ENCODE measurements at regions not wholly inside any gene's neighbourhood (a gene's known extent, or its start where the extent isn't known, plus 50 kb on each side); places are given as distances from the start of the nearest gene placed in this dataset.
"Not testable (repeated sequence)": the region's sequence is repeated elsewhere in the genome, so short reads cannot be mapped to it uniquely, and the experiment has no call there.

- ChIA-PET POLR2A (no interaction called here), CTCF (no interaction called here)
- peaks cover 0 to 9% (median 0%) of the 10 kb centered on the region in 5 experiments for H3K27me3 ChIP-seq (replicated peaks in 2 of 5; ENCODE audit: control insufficient read depth in 4 of 5, insufficient read depth in 5 of 5, low read length in 4 of 5)
- no peaks in the 10 kb centered on the region for H3K4me1 ChIP-seq (ENCODE audit: control extremely low read depth in 1 of 4, control insufficient read depth in 4 of 4, insufficient read depth in 4 of 4, low read length in 3 of 4)
- no peaks in the 10 kb centered on the region for H3K36me3 ChIP-seq (ENCODE audit: control insufficient read depth in 4 of 4, insufficient read depth in 4 of 4, low read length in 3 of 4)
- 94% methylated on average over 4 of the region's 4 CpGs for WGBS (ENCODE audit: insufficient coverage)
- peaks cover 0 to 33% (median 14%) of the 10 kb centered on the region in 5 experiments for H3K9me3 ChIP-seq (ENCODE audit: control extremely low read depth in 1 of 5, control insufficient read depth in 4 of 5, insufficient read depth in 2 of 5, low read depth in 1 of 5, low read length in 4 of 5)
- no peak for DNase-seq
- no peak overlapping the region for H3K4me3 ChIP-seq (ENCODE audit: control insufficient read depth in 1 of 7, extremely low read depth in 1 of 7, insufficient read depth in 4 of 7, low read depth in 2 of 7, low read length in 6 of 7)
- H3K27ac ChIP-seq (ENCODE audit: insufficient read depth in 1 of 2, low read depth in 1 of 2, low read length in 2 of 2, poor library complexity in 1 of 2, severe bottlenecking in 2 of 2), result no peak overlapping the region
Observed at GRCh38 chr14:104230946-104231345, 92.6 kb downstream of the KIF26A start.

GRCh38 chr14:104232070-104232484 is 93.7 kb downstream of the KIF26A start:
- Histone ChIP-seq H3K27me3 (replicated peaks in 2 of 5; ENCODE audit: control insufficient read depth in 4 of 5, insufficient read depth in 5 of 5, low read length in 4 of 5) (peaks cover 0 to 4% (median 0%) of the 10 kb centered on the region in 5 experiments), H3K4me1 (ENCODE audit: control extremely low read depth in 1 of 4, control insufficient read depth in 4 of 4, insufficient read depth in 4 of 4, low read length in 3 of 4) (no peaks in the 10 kb centered on the region), H3K27ac (ENCODE audit: insufficient read depth in 1 of 2, low read depth in 1 of 2, low read length in 2 of 2, poor library complexity in 1 of 2, severe bottlenecking in 2 of 2) (no peak overlapping the region), H3K36me3 (ENCODE audit: control insufficient read depth in 4 of 4, insufficient read depth in 4 of 4, low read length in 3 of 4) (no peaks in the 10 kb centered on the region), H3K4me3 (ENCODE audit: control insufficient read depth in 1 of 7, extremely low read depth in 1 of 7, insufficient read depth in 4 of 7, low read depth in 2 of 7, low read length in 6 of 7) (no peak overlapping the region), H3K9me3 (ENCODE audit: control extremely low read depth in 1 of 5, control insufficient read depth in 4 of 5, insufficient read depth in 2 of 5, low read depth in 1 of 5, low read length in 4 of 5) (peaks cover 3 to 36% (median 18%) of the 10 kb centered on the region in 5 experiments)
- POLR2A ChIA-PET, result no interaction called here
- DNase-seq, result no peak
- CTCF ChIA-PET, result no interaction called here
- 63% methylated on average over 4 of the region's 4 CpGs for WGBS (ENCODE audit: insufficient coverage)

- H3K27ac ChIP-seq (ENCODE audit: insufficient read depth in 1 of 2, low read depth in 1 of 2, low read length in 2 of 2, poor library complexity in 1 of 2, severe bottlenecking in 2 of 2); H3K36me3 ChIP-seq (ENCODE audit: control insufficient read depth in 4 of 4, insufficient read depth in 4 of 4, low read length in 3 of 4); DNase-seq; H3K4me1 ChIP-seq (ENCODE audit: control extremely low read depth in 1 of 4, control insufficient read depth in 4 of 4, insufficient read depth in 4 of 4, low read length in 3 of 4); POLR2A ChIA-PET; H3K4me3 ChIP-seq (ENCODE audit: control insufficient read depth in 1 of 7, extremely low read depth in 1 of 7, insufficient read depth in 4 of 7, low read depth in 2 of 7, low read length in 6 of 7): not testable (repeated sequence)
- peaks cover 4 to 40% (median 17%) of the 10 kb centered on the region in 5 experiments for H3K9me3 ChIP-seq (ENCODE audit: control extremely low read depth in 1 of 5, control insufficient read depth in 4 of 5, insufficient read depth in 2 of 5, low read depth in 1 of 5, low read length in 4 of 5)
- WGBS (ENCODE audit: insufficient coverage), result 75% methylated on average over 2 of the region's 3 CpGs
- CTCF ChIA-PET, result interaction anchor here (0.8 kb wide), 1 partner anchor 11 kb away, joined by 4 read pairs; no protein-coding TSS in a partner anchor
- H3K27me3 ChIP-seq (replicated peaks in 2 of 5; ENCODE audit: control insufficient read depth in 4 of 5, insufficient read depth in 5 of 5, low read length in 4 of 5), result peaks cover 0 to 10% (median 0%) of the 10 kb centered on the region in 5 experiments
Observed at GRCh38 chr14:104234007-104234786, 95.8 kb downstream of the KIF26A start.

- CTCF ChIA-PET, result no interaction called here
- 75% methylated on average over 2 of the region's 2 CpGs for WGBS (ENCODE audit: insufficient coverage)
- no peak for DNase-seq
Observed at GRCh38 chr14:104235686-104236085, 97.3 kb downstream of the KIF26A start.

GRCh38 chr14:104237651-104238423 is 99.5 kb downstream of the KIF26A start:
- no peak overlapping the region for H3K27ac ChIP-seq (ENCODE audit: insufficient read depth in 1 of 2, low read depth in 1 of 2, low read length in 2 of 2, poor library complexity in 1 of 2, severe bottlenecking in 2 of 2)
- no peak overlapping the region for H3K4me3 ChIP-seq (ENCODE audit: control insufficient read depth in 1 of 7, extremely low read depth in 1 of 7, insufficient read depth in 4 of 7, low read depth in 2 of 7, low read length in 6 of 7)
- ChIA-PET POLR2A (no interaction called here), CTCF (no interaction called here)
- no peaks in the 10 kb centered on the region for H3K4me1 ChIP-seq (ENCODE audit: control extremely low read depth in 1 of 4, control insufficient read depth in 4 of 4, insufficient read depth in 4 of 4, low read length in 3 of 4)
- no peaks in the 10 kb centered on the region for H3K36me3 ChIP-seq (ENCODE audit: control insufficient read depth in 4 of 4, insufficient read depth in 4 of 4, low read length in 3 of 4)
- no peak for DNase-seq
- peaks cover 0 to 20% (median 0%) of the 10 kb centered on the region in 5 experiments for H3K27me3 ChIP-seq (replicated peaks in 2 of 5; ENCODE audit: control insufficient read depth in 4 of 5, insufficient read depth in 5 of 5, low read length in 4 of 5)
- 81% methylated on average over 20 of the region's 24 CpGs for WGBS (ENCODE audit: insufficient coverage)
- H3K9me3 ChIP-seq (ENCODE audit: control extremely low read depth in 1 of 5, control insufficient read depth in 4 of 5, insufficient read depth in 2 of 5, low read depth in 1 of 5, low read length in 4 of 5), result peaks cover 4 to 31% (median 17%) of the 10 kb centered on the region in 5 experiments

More at GRCh38 chr14:104235686-104236085, 97.3 kb downstream of the KIF26A start:
- H3K4me3 ChIP-seq (ENCODE audit: control insufficient read depth in 1 of 7, extremely low read depth in 1 of 7, insufficient read depth in 4 of 7, low read depth in 2 of 7, low read length in 6 of 7), result no peak overlapping the region
- H3K27ac ChIP-seq (ENCODE audit: insufficient read depth in 1 of 2, low read depth in 1 of 2, low read length in 2 of 2, poor library complexity in 1 of 2, severe bottlenecking in 2 of 2), result no peak overlapping the region
- H3K27me3 ChIP-seq (replicated peaks in 2 of 5; ENCODE audit: control insufficient read depth in 4 of 5, insufficient read depth in 5 of 5, low read length in 4 of 5), result peaks cover 0 to 18% (median 0%) of the 10 kb centered on the region in 5 experiments
- peaks cover 4 to 40% (median 17%) of the 10 kb centered on the region in 5 experiments for H3K9me3 ChIP-seq (ENCODE audit: control extremely low read depth in 1 of 5, control insufficient read depth in 4 of 5, insufficient read depth in 2 of 5, low read depth in 1 of 5, low read length in 4 of 5)
- POLR2A ChIA-PET, result no interaction called here
- H3K4me1 ChIP-seq (ENCODE audit: control extremely low read depth in 1 of 4, control insufficient read depth in 4 of 4, insufficient read depth in 4 of 4, low read length in 3 of 4), result no peaks in the 10 kb centered on the region
- no peaks in the 10 kb centered on the region for H3K36me3 ChIP-seq (ENCODE audit: control insufficient read depth in 4 of 4, insufficient read depth in 4 of 4, low read length in 3 of 4)

- no peak for DNase-seq
- ChIA-PET CTCF (no interaction called here), POLR2A (no interaction called here)
- Histone ChIP-seq H3K9me3 (ENCODE audit: control extremely low read depth in 1 of 5, control insufficient read depth in 4 of 5, insufficient read depth in 2 of 5, low read depth in 1 of 5, low read length in 4 of 5) (peaks cover 4 to 34% (median 17%) of the 10 kb centered on the region in 5 experiments), H3K36me3 (ENCODE audit: control insufficient read depth in 4 of 4, insufficient read depth in 4 of 4, low read length in 3 of 4) (no peaks in the 10 kb centered on the region), H3K4me3 (ENCODE audit: control insufficient read depth in 1 of 7, extremely low read depth in 1 of 7, insufficient read depth in 4 of 7, low read depth in 2 of 7, low read length in 6 of 7) (no peak overlapping the region), H3K27me3 (replicated peaks in 2 of 5; ENCODE audit: control insufficient read depth in 4 of 5, insufficient read depth in 5 of 5, low read length in 4 of 5) (peaks cover 0 to 20% (median 0%) of the 10 kb centered on the region in 5 experiments), H3K4me1 (ENCODE audit: control extremely low read depth in 1 of 4, control insufficient read depth in 4 of 4, insufficient read depth in 4 of 4, low read length in 3 of 4) (no peaks in the 10 kb centered on the region), H3K27ac (ENCODE audit: insufficient read depth in 1 of 2, low read depth in 1 of 2, low read length in 2 of 2, poor library complexity in 1 of 2, severe bottlenecking in 2 of 2) (no peak overlapping the region)
- 84% methylated on average over 17 of the region's 21 CpGs for WGBS (ENCODE audit: insufficient coverage)
Observed at GRCh38 chr14:104238424-104239184, 100.2 kb downstream of the KIF26A start.
